GM13976 (cell line): ENCODE measurements at regions not wholly inside any gene's neighbourhood (a gene's known extent, or its start where the extent isn't known, plus 50 kb on each side); places are given as distances from the start of the nearest gene placed in this dataset.

Source experiments
- DNase-seq: peaks from one replicate; pipeline ENCODE4 v3.0.0; 2012; ENCODE audit warnings: low spot score
- CTCF ChIP-seq: IDR thresholded peaks from 2 replicates; pipeline ENCODE4 v1.5.1; 2012; ENCODE audit warnings: borderline replicate concordance, mild to moderate bottlenecking; ENCODE audit not compliant: insufficient read depth; ENCODE audit errors: extremely low read depth, missing control alignments, control extremely low read depth
- in situ Hi-C: fragments of 300-500 bp; cut with MboI; formaldehyde crosslinking; loops from one replicate; pipeline ENCODE4 v1.12.0; 2022; ENCODE audit warnings: low sequenced_read_pairs, mixed read lengths, inconsistent platforms; ENCODE audit not compliant: unreplicated experiment

GRCh38 chr4:44777115-44777514, 50.8 kb upstream of the GNPDA2 start:
- DNase-seq, result no peak
- in situ Hi-C loops, result no loop called here
- no peak for TF ChIP-seq CTCF
